RKO (cell line): ENCODE measurements at regions not wholly inside any gene's neighbourhood (a gene's known extent, or its start where the extent isn't known, plus 50 kb on each side); places are given as distances from the start of the nearest gene placed in this dataset.

Experiments used
- DNase-seq: peaks from one replicate; pipeline ENCODE4 v3.0.0-alpha.2; 2016; ENCODE audit warnings: low spot score

- DNase-seq = no peak
These were observed 828.8 kb upstream of the SEL1L start for GRCh38 chr14:82362452-82362851.

- no peak for DNase-seq
These were observed 831.8 kb upstream of the SEL1L start for GRCh38 chr14:82365471-82365870.

GRCh38 chr14:82366803-82367202, 833.1 kb upstream of the SEL1L start:
- no peak for DNase-seq

- no peak for DNase-seq
These were observed 845.6 kb upstream of the SEL1L start for GRCh38 chr14:82379291-82379690.

- no peak for DNase-seq
These were observed 851.4 kb upstream of the SEL1L start for GRCh38 chr14:82385048-82385447.

- DNase-seq = no peak
These were observed 854.0 kb upstream of the SEL1L start for GRCh38 chr14:82387699-82388098.

GRCh38 chr14:82388488-82388887, 854.8 kb upstream of the SEL1L start:
- DNase-seq = no peak

GRCh38 chr14:82390586-82390985, 856.9 kb upstream of the SEL1L start:
- DNase-seq = no peak

GRCh38 chr14:82394916-82395315, 861.3 kb upstream of the SEL1L start:
- DNase-seq = no peak

- DNase-seq = no peak
These were observed 864.6 kb upstream of the SEL1L start for GRCh38 chr14:82398256-82398655.

- DNase-seq = no peak
These were observed 870.3 kb upstream of the SEL1L start for GRCh38 chr14:82403987-82404386.

GRCh38 chr14:82410064-82410463, 876.4 kb upstream of the SEL1L start:
- DNase-seq = no peak

- no peak for DNase-seq
These were observed 877.6 kb upstream of the SEL1L start for GRCh38 chr14:82411298-82411697.

GRCh38 chr14:82412545-82412944, 878.9 kb upstream of the SEL1L start:
- no peak for DNase-seq

- no peak for DNase-seq
These were observed 881.3 kb upstream of the SEL1L start for GRCh38 chr14:82414853-82415539.

- DNase-seq = no peak
These were observed 886.3 kb upstream of the SEL1L start for GRCh38 chr14:82419933-82420332.

GRCh38 chr14:82420871-82421270, 887.2 kb upstream of the SEL1L start:
- DNase-seq = no peak

GRCh38 chr14:82421286-82421685, 887.6 kb upstream of the SEL1L start:
- no peak for DNase-seq

- no peak for DNase-seq
These were observed 888.6 kb upstream of the SEL1L start for GRCh38 chr14:82422230-82422629.

GRCh38 chr14:82425261-82425660, 891.6 kb upstream of the SEL1L start:
- DNase-seq = no peak

- no peak for DNase-seq
These were observed 897.4 kb upstream of the SEL1L start for GRCh38 chr14:82431031-82431430.

GRCh38 chr14:82432301-82433105, 898.9 kb upstream of the SEL1L start:
- no peak for DNase-seq

- no peak for DNase-seq
These were observed 904.8 kb upstream of the SEL1L start for GRCh38 chr14:82438436-82438835.

- DNase-seq = no peak
These were observed 907.6 kb upstream of the SEL1L start for GRCh38 chr14:82441270-82441669.
